H9 (cell line): ENCODE measurements at regions not wholly inside any gene's neighbourhood (a gene's known extent, or its start where the extent isn't known, plus 50 kb on each side); places are given as distances from the start of the nearest gene placed in this dataset.

Experiments
- DNase-seq: peaks from one replicate; pipeline ENCODE4 v3.0.0-alpha.2; 2017
- H2AFZ ChIP-seq: one replicate; pipeline ENCODE4 v1.6.1; 2013; ENCODE audit warnings: mild to moderate bottlenecking, low read length, control low read depth, moderate library complexity
- H2AK5ac ChIP-seq: 2 replicates; pipeline ENCODE4 v1.6.1; 2013; ENCODE audit warnings: low read length, control low read depth, mixed read lengths; ENCODE audit not compliant: insufficient read length
- H2BK120ac ChIP-seq: one replicate; pipeline ENCODE4 v1.6.1; 2013; ENCODE audit warnings: low read depth, mild to moderate bottlenecking, low read length, control low read depth, inconsistent platforms; ENCODE audit not compliant: poor library complexity, severe bottlenecking
- H2BK12ac ChIP-seq: 2 replicates; pipeline ENCODE4 v1.6.1; 2013; ENCODE audit warnings: low read length, control low read depth, mixed read lengths, low read depth; ENCODE audit not compliant: insufficient read length
- H2BK15ac ChIP-seq: 2 replicates; pipeline ENCODE4 v1.6.1; 2013; ENCODE audit warnings: low read depth, low read length, control low read depth
- H2BK20ac ChIP-seq: one replicate; pipeline ENCODE4 v1.6.1; 2013; ENCODE audit warnings: low read depth, mild to moderate bottlenecking, low read length, control low read depth, inconsistent platforms; ENCODE audit not compliant: poor library complexity, severe bottlenecking
- H2BK5ac ChIP-seq: 2 replicates; pipeline ENCODE4 v1.6.1; 2013; ENCODE audit warnings: low read length, control low read depth, mixed read lengths; ENCODE audit not compliant: insufficient read length
- H3K14ac ChIP-seq: 2 replicates; pipeline ENCODE4 v1.6.1; 2013; ENCODE audit warnings: low read length, control low read depth; ENCODE audit not compliant: insufficient read depth
- H3K18ac ChIP-seq: 2 replicates; pipeline ENCODE4 v1.6.1; 2013; ENCODE audit warnings: low read depth, mild to moderate bottlenecking, mixed read lengths, low read length, control low read depth; ENCODE audit not compliant: insufficient read length
- H3K23ac ChIP-seq: 2 replicates; pipeline ENCODE4 v1.6.1; 2013; ENCODE audit warnings: low read length, control low read depth, mixed read lengths, low read depth; ENCODE audit not compliant: insufficient read length
- H3K23me2 ChIP-seq: 2 replicates; pipeline ENCODE4 v1.6.1; 2013; ENCODE audit warnings: low read depth, mild to moderate bottlenecking, mixed read lengths, low read length, control low read depth; ENCODE audit not compliant: insufficient read length, poor library complexity, severe bottlenecking
- H3K27ac ChIP-seq: 2 replicates; pipeline ENCODE4 v1.5.1; 2013; ENCODE audit warnings: low read length, control low read depth, mixed read lengths, low read depth; ENCODE audit not compliant: insufficient read length
- H3K27me3 ChIP-seq: 2 replicates; pipeline ENCODE4 v1.6.1; 2013; ENCODE audit warnings: low read length, control low read depth, inconsistent platforms; ENCODE audit not compliant: insufficient read depth
- H3K4ac ChIP-seq: 2 replicates; pipeline ENCODE4 v1.6.1; 2013; ENCODE audit warnings: low read depth, mild to moderate bottlenecking, control low read depth, inconsistent platforms, low read length, moderate library complexity
- H3K4me1 ChIP-seq: 2 replicates; pipeline ENCODE4 v1.6.1; 2013; ENCODE audit warnings: low read length, control low read depth, inconsistent platforms; ENCODE audit not compliant: insufficient read depth
- H3K4me2 ChIP-seq: 2 replicates; pipeline ENCODE4 v1.6.1; 2013; ENCODE audit warnings: low read length, control low read depth, mixed read lengths; ENCODE audit not compliant: insufficient read length, insufficient read depth
- H3K56ac ChIP-seq: 2 replicates; pipeline ENCODE4 v1.6.1; 2013; ENCODE audit warnings: low read depth, mild to moderate bottlenecking, mixed read lengths, low read length, control low read depth; ENCODE audit not compliant: insufficient read length
- H3K79me1 ChIP-seq: 2 replicates; pipeline ENCODE4 v1.6.1; 2013; ENCODE audit warnings: low read depth, mild to moderate bottlenecking, moderate library complexity, low read length, control low read depth, inconsistent platforms; ENCODE audit not compliant: insufficient read depth, poor library complexity, severe bottlenecking
- H3K79me2 ChIP-seq: 2 replicates; pipeline ENCODE4 v1.6.1; 2013; ENCODE audit warnings: low read length, control low read depth, inconsistent platforms; ENCODE audit not compliant: insufficient read depth
- H3K9ac ChIP-seq: 2 replicates; pipeline ENCODE4 v1.6.1; 2013; ENCODE audit warnings: low read length, control low read depth, mixed read lengths; ENCODE audit not compliant: insufficient read length; ENCODE audit errors: extremely low read depth
- H3K9me3 ChIP-seq: one replicate; pipeline ENCODE4 v1.6.1; 2013; ENCODE audit warnings: low read depth, low read length, inconsistent platforms; ENCODE audit not compliant: control insufficient read depth
- H3T11ph ChIP-seq: one replicate; pipeline ENCODE4 v1.6.1; 2013; ENCODE audit warnings: mild to moderate bottlenecking, low read length, control low read depth, inconsistent platforms
- H4K20me1 ChIP-seq: one replicate; pipeline ENCODE4 v1.6.1; 2013; ENCODE audit not compliant: control insufficient read depth, insufficient read length, insufficient read depth
- H4K5ac ChIP-seq: 2 replicates; pipeline ENCODE4 v1.6.1; 2013; ENCODE audit warnings: low read depth, mild to moderate bottlenecking, mixed read lengths, low read length, control low read depth; ENCODE audit not compliant: insufficient read length
- H4K8ac ChIP-seq: replicated peaks from 2 replicates; pipeline ENCODE4 v1.6.1; 2013; ENCODE audit warnings: low read length, control low read depth, mixed read lengths, low read depth; ENCODE audit not compliant: insufficient read length
- H4K91ac ChIP-seq: 2 replicates; pipeline ENCODE4 v1.6.1; 2013; ENCODE audit warnings: low read depth, mild to moderate bottlenecking, moderate library complexity, mixed read lengths, low read length, control low read depth; ENCODE audit not compliant: insufficient read length
- H3K27ac Mint-ChIP-seq, 3 experiments: 2 replicates in 2 of 3; 3 replicates in 1 of 3; pipeline ENCODE4 v1.8.0; 2020 to 2021; ENCODE audit warnings: mixed read lengths in 3 of 3, mild to moderate bottlenecking in 1 of 3, moderate library complexity in 1 of 3
- H3K27me3 Mint-ChIP-seq: 2 replicates; pipeline ENCODE4 v1.8.0; 2021; ENCODE audit warnings: low read depth, mild to moderate bottlenecking, moderate library complexity, mixed read lengths
- H3K36me3 Mint-ChIP-seq, 3 experiments: 2 replicates in 2 of 3; 3 replicates in 1 of 3; pipeline ENCODE4 v1.8.0; 2020 to 2021; ENCODE audit warnings: low read depth in 3 of 3, mixed read lengths in 3 of 3; ENCODE audit not compliant: insufficient read depth in 1 of 3
- H3K4me1 Mint-ChIP-seq, 2 experiments: 2 replicates each; pipeline ENCODE4 v1.8.0; 2020; ENCODE audit warnings: mixed read lengths in 2 of 2
- H3K4me3 Mint-ChIP-seq, 2 experiments: 2 replicates in 1 of 2; 3 replicates in 1 of 2; pipeline ENCODE4 v1.8.0; 2020 to 2021; ENCODE audit warnings: mild to moderate bottlenecking in 2 of 2, mixed read lengths in 2 of 2, moderate library complexity in 1 of 2
- H3K9me3 Mint-ChIP-seq, 2 experiments: 2 replicates in 1 of 2; 3 replicates in 1 of 2; pipeline ENCODE4 v1.8.0; 2020; ENCODE audit warnings: mild to moderate bottlenecking in 2 of 2, mixed read lengths in 2 of 2, moderate library complexity in 1 of 2
- WGBS: extraction: QIAGEN DNeasy Blood & Tissue Kit; methylation state at CpG from one replicate; pipeline ENCODE4 v1.1.7; 2013; ENCODE audit warnings: missing lambda C conversion rate, low lambda C conversion rate, mixed read lengths; ENCODE audit not compliant: insufficient read length; ENCODE audit errors: extremely low coverage; 5-methylcytosine and 5-hydroxymethylcytosine counted together
- TF ChIP-seq, protein P1 (sequence below): fragments of 200-600 bp; sonication (generic); conservative IDR thresholded peaks from 3 replicates; pipeline ENCODE4 v1.8.0; 2021; ENCODE audit warnings: antibody characterized with exemption, mild to moderate bottlenecking

GRCh38 chr5:142216931-142217330, 107.9 kb downstream of the SPRY4 start:
- TF ChIP-seq, protein P1, sequence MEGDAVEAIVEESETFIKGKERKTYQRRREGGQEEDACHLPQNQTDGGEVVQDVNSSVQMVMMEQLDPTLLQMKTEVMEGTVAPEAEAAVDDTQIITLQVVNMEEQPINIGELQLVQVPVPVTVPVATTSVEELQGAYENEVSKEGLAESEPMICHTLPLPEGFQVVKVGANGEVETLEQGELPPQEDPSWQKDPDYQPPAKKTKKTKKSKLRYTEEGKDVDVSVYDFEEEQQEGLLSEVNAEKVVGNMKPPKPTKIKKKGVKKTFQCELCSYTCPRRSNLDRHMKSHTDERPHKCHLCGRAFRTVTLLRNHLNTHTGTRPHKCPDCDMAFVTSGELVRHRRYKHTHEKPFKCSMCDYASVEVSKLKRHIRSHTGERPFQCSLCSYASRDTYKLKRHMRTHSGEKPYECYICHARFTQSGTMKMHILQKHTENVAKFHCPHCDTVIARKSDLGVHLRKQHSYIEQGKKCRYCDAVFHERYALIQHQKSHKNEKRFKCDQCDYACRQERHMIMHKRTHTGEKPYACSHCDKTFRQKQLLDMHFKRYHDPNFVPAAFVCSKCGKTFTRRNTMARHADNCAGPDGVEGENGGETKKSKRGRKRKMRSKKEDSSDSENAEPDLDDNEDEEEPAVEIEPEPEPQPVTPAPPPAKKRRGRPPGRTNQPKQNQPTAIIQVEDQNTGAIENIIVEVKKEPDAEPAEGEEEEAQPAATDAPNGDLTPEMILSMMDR = no peak
- no peaks in the 10 kb centered on the region for H3K79me1 ChIP-seq
- no peaks in the 10 kb centered on the region for H3K27me3 ChIP-seq
- no peaks in the 10 kb centered on the region for H3K23me2 ChIP-seq
- H3K9me3 ChIP-seq = no peaks in the 10 kb centered on the region
- no peak overlapping the region for H2BK120ac ChIP-seq
- H3K4me1 ChIP-seq = peaks cover 8% of the 10 kb centered on the region; the same call in 1 of the 2 replicates
- no peak overlapping the region for H2BK15ac ChIP-seq
- no CpG with 5 or more reads among the region's 3 CpGs for WGBS
- H3K79me2 ChIP-seq = no peaks in the 10 kb centered on the region
- Mint-ChIP-seq H3K27ac (no peak overlapping the region), H3K27me3 (peaks cover 2% of the 10 kb centered on the region), H3K36me3 (no peaks in the 10 kb centered on the region), H3K4me1 (peaks cover 22 to 24% of the 10 kb centered on the region in 2 experiments), H3K9me3 (no peaks in the 10 kb centered on the region), H3K4me3 (no peak overlapping the region)
- H3K18ac ChIP-seq = no peak overlapping the region
- H2BK5ac ChIP-seq = no peak overlapping the region
- no peak overlapping the region for H3K4me2 ChIP-seq
- no peak overlapping the region for H3K4ac ChIP-seq
- H2AFZ ChIP-seq = no peak overlapping the region
- no peak overlapping the region for H4K5ac ChIP-seq
- H3K14ac ChIP-seq = no peak overlapping the region
- no peak overlapping the region for H3K27ac ChIP-seq
- H2AK5ac ChIP-seq = no peak overlapping the region
- no peak overlapping the region for H2BK20ac ChIP-seq
- H3K23ac ChIP-seq = no peak overlapping the region
- no peak for DNase-seq
- no peak overlapping the region for H2BK12ac ChIP-seq
- H3T11ph ChIP-seq = no peak overlapping the region
- H4K91ac ChIP-seq = no peak overlapping the region
- no peaks in the 10 kb centered on the region for H4K20me1 ChIP-seq
- H4K8ac ChIP-seq = no peak overlapping the region
- H3K56ac ChIP-seq = no peak overlapping the region
- H3K9ac ChIP-seq = no peak overlapping the region
